ENCODE measurements at regions not wholly inside any gene's neighbourhood (a gene's known extent, or its start where the extent isn't known, plus 50 kb on each side); places are given as distances from the start of the nearest gene placed in this dataset.

DNA sequence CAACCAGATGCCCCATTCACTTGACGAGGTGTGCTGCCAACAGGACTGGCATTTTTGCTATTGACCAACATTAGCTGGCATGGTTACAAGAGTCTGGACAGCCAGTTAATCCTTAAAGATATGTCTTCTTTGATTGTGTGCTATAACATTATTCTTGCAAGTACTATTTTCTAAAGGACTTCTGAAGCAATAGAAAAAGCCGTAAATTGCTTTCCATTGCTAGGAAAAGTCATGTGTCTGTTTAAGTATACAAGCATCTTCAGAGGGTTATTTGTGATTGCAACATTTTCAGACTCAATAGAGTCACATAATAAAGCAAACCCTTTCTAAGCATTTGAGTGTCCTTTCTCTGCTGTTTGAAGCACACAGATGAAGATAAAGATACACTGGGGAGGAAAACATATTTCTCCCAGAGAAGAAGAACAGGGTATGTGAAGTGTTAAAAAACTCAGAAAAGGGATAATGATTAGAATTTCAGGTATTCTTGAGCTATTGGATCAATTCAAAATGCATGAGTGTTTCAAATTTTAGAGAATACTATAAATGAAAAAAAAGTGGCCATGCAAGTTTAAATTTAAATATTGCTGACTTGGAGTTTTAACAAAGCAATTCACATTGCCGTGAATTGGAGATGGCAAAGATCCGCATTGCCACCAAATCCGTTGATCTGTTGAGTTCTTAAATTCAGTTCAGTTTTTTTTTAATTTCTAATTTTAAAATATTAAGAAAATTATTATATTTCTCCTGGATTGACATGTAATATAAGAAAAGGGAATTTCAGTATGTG, 191.7 kb upstream of the MAP3K7 start:
- WGBS, 2 donors: 80 to 86% methylated on average over 5 of the region's 5 CpGs
- no peaks in the 10 kb centered on the region for H3K9me3 ChIP-seq
- no peak for TF ChIP-seq POLR2A (IDR thresholded peaks at IDR 0.05)
- TF ChIP-seq, protein P1, sequence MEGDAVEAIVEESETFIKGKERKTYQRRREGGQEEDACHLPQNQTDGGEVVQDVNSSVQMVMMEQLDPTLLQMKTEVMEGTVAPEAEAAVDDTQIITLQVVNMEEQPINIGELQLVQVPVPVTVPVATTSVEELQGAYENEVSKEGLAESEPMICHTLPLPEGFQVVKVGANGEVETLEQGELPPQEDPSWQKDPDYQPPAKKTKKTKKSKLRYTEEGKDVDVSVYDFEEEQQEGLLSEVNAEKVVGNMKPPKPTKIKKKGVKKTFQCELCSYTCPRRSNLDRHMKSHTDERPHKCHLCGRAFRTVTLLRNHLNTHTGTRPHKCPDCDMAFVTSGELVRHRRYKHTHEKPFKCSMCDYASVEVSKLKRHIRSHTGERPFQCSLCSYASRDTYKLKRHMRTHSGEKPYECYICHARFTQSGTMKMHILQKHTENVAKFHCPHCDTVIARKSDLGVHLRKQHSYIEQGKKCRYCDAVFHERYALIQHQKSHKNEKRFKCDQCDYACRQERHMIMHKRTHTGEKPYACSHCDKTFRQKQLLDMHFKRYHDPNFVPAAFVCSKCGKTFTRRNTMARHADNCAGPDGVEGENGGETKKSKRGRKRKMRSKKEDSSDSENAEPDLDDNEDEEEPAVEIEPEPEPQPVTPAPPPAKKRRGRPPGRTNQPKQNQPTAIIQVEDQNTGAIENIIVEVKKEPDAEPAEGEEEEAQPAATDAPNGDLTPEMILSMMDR (IDR thresholded peaks at IDR 0.05): no peak
- no peaks in the 10 kb centered on the region for H3K27me3 ChIP-seq
- no peak for DNase-seq
- no peaks in the 10 kb centered on the region for H3K4me1 ChIP-seq
- intact Hi-C loops (cut with DNase I): no loop called here
- H3K4me3 ChIP-seq (replicated peaks in 1 of 3): no peak overlapping the region
- H3K27ac ChIP-seq: no peak overlapping the region
- no peaks in the 10 kb centered on the region for H3K36me3 ChIP-seq

GRCh38 chr6:90770778-90771177, 183.9 kb upstream of the MAP3K7 start:
- Histone ChIP-seq H3K27ac (no peak overlapping the region), H3K4me3 (replicated peaks in 1 of 3) (no peak overlapping the region), H3K9me3 (no peaks in the 10 kb centered on the region), H3K27me3 (no peaks in the 10 kb centered on the region), H3K4me1 (no peaks in the 10 kb centered on the region), H3K36me3 (no peaks in the 10 kb centered on the region)
- TF ChIP-seq, protein P1 (IDR thresholded peaks at IDR 0.05): no peak
- no peak for TF ChIP-seq POLR2A (IDR thresholded peaks at IDR 0.05)
- intact Hi-C loops (cut with DNase I): no loop called here
- no peak for DNase-seq

- Histone ChIP-seq H3K9me3 (no peaks in the 10 kb centered on the region), H3K4me3 (replicated peaks in 1 of 3) (no peak overlapping the region), H3K4me1 (no peaks in the 10 kb centered on the region), H3K27me3 (no peaks in the 10 kb centered on the region), H3K36me3 (no peaks in the 10 kb centered on the region), H3K27ac (no peak overlapping the region)
- WGBS, 2 donors: 72 to 75% methylated on average over 3 of the region's 3 CpGs
- TF ChIP-seq, protein P1 (IDR thresholded peaks at IDR 0.05): no peak
- no peak for TF ChIP-seq POLR2A (IDR thresholded peaks at IDR 0.05)
- intact Hi-C loops (cut with DNase I): no loop called here
- no peak for DNase-seq
Observed at GRCh38 chr6:90765895-90766294, 179.0 kb upstream of the MAP3K7 start.

DNA sequence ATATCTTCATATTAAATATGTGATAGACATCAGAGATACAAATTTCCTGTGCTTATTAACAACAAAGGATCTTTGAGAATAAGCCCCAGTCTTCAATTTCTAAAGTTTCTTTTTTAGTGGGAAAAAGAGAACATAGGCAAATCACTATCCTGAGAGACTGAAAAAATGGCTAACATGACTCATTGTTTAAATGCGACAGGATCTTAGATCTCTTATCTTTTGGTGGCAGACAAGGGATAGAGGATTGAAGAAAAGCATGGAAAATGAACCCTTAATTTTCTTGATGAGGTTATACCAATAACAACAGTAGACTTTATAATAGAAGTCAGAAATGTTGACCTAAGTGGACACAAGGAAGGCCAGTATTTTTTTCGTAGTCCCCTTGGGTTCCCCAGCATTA, 178.6 kb upstream of the MAP3K7 start:
- no peak for DNase-seq
- WGBS, 2 donors: 78 to 81% methylated on average over 2 of the region's 2 CpGs
- Histone ChIP-seq H3K4me1 (no peaks in the 10 kb centered on the region), H3K27ac (no peak overlapping the region), H3K36me3 (no peaks in the 10 kb centered on the region), H3K9me3 (no peaks in the 10 kb centered on the region), H3K4me3 (replicated peaks in 1 of 3) (no peak overlapping the region), H3K27me3 (no peaks in the 10 kb centered on the region)
- no peak for TF ChIP-seq POLR2A (IDR thresholded peaks at IDR 0.05)
- TF ChIP-seq, protein P1 (IDR thresholded peaks at IDR 0.05): no peak
- intact Hi-C loops (cut with DNase I): no loop called here

DNA sequence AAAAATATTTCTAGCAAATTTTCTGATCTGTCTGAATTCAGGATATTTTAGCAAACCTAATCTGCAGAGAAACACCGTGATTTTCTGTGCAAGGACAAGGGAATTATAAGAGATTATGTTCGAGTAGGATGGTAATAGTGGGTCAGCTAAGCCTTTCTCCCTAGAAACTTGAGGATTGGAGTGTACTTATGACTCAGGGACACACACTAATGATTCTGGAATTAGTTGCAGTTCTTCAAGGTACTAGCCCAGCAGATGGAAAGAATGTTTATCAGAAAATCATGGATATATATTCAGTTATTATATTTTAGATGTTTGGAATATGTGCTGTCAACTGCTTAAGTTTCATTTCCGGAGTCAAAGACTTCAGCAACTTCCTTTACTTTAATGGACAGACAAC, 177.1 kb upstream of the MAP3K7 start:
- Histone ChIP-seq H3K4me3 (replicated peaks in 1 of 3) (no peak overlapping the region), H3K4me1 (no peaks in the 10 kb centered on the region), H3K27ac (no peak overlapping the region), H3K36me3 (no peaks in the 10 kb centered on the region), H3K9me3 (no peaks in the 10 kb centered on the region), H3K27me3 (no peaks in the 10 kb centered on the region)
- intact Hi-C loops (cut with DNase I): no loop called here
- 78 to 81% methylated on average over 3 of the region's 3 CpGs for WGBS, 2 donors
- no peak for TF ChIP-seq POLR2A (IDR thresholded peaks at IDR 0.05)
- TF ChIP-seq, protein P1 (IDR thresholded peaks at IDR 0.05): no peak
- DNase-seq: no peak

All from thyroid gland (tissue), 4 donors.